PC-3 (cell line): ENCODE measurements at regions not wholly inside any gene's neighbourhood (a gene's known extent, or its start where the extent isn't known, plus 50 kb on each side); places are given as distances from the start of the nearest gene placed in this dataset.

Experiments
- ATAC-seq: fragments of 200-7000 bp; cut with Tn5 transposase; 2 replicates; pipeline ENCODE4 v1.9.1; 2020; ENCODE audit warnings: mild to moderate bottlenecking, moderate library complexity
- BruUV-seq: library from RNA; stranded (reverse); fragments of 400-500 nt; replicated peaks from 2 replicates; lab custom pipeline; 2021; lab: Mats Ljungman, UMichigan
- CTCF ChIA-PET: fragments of 300-600 bp; sonication (Branson Sonifier 250); formaldehyde crosslinking; loops from one replicate; lab custom pipeline; 2022; ENCODE audit warnings: antibody characterized with exemption; lab: Charles Lee
- POLR2A ChIA-PET: fragments of 300-600 bp; sonication (Branson Sonifier 250); formaldehyde crosslinking; loops from one replicate; lab custom pipeline; 2022; ENCODE audit warnings: antibody characterized with exemption; ENCODE audit not compliant: unreplicated experiment; lab: Charles Lee
- DNase-seq: peaks from one replicate; pipeline ENCODE4 v3.0.0-alpha.2; 2015
- H2AFZ ChIP-seq: fragments of 300-600 bp; sonication (generic); 2 replicates; pipeline ENCODE4 v1.6.0; 2016; ENCODE audit warnings: antibody characterized with exemption, low read length
- H3F3A ChIP-seq: fragments of 300-600 bp; sonication (generic); one replicate; pipeline ENCODE4 v1.6.0; 2017; ENCODE audit warnings: antibody characterized with exemption, low read length, control low read depth, mild to moderate bottlenecking; ENCODE audit not compliant: unreplicated experiment
- H3K27ac ChIP-seq: fragments of 300-600 bp; sonication (generic); 2 replicates; pipeline ENCODE4 v1.5.1; 2016; ENCODE audit warnings: mild to moderate bottlenecking, low read length
- H3K27me3 ChIP-seq: fragments of 300-600 bp; sonication (generic); 2 replicates; pipeline ENCODE4 v1.6.1; 2016; ENCODE audit warnings: low read length, mixed read lengths
- H3K36me3 ChIP-seq: fragments of 300-600 bp; sonication (generic); 2 replicates; pipeline ENCODE4 v1.6.1; 2016; ENCODE audit warnings: low read depth, mixed run types, low read length, mixed read lengths
- H3K4me1 ChIP-seq: fragments of 300-600 bp; sonication (generic); 2 replicates; pipeline ENCODE4 v1.5.1; 2016; ENCODE audit warnings: low read length; ENCODE audit not compliant: insufficient read depth
- H3K4me2 ChIP-seq: fragments of 300-600 bp; sonication (generic); 2 replicates; pipeline ENCODE4 v1.6.0; 2016; ENCODE audit warnings: low read length
- H3K4me3 ChIP-seq: fragments of 300-600 bp; sonication (generic); 2 replicates; pipeline ENCODE4 v1.5.1; 2016; ENCODE audit warnings: mild to moderate bottlenecking, low read length, mixed read lengths
- H3K79me2 ChIP-seq: fragments of 300-600 bp; sonication (generic); 2 replicates; pipeline ENCODE4 v1.6.1; 2017; ENCODE audit warnings: low read length, mixed read lengths
- H3K9ac ChIP-seq: fragments of 300-600 bp; sonication (generic); 2 replicates; pipeline ENCODE4 v1.6.0; 2016; ENCODE audit warnings: mild to moderate bottlenecking, low read length
- H3K9me2 ChIP-seq: fragments of 300-600 bp; sonication (generic); replicated peaks from 2 replicates; pipeline ENCODE4 v1.6.1; 2016; ENCODE audit warnings: mixed run types, low read length, mixed read lengths
- H3K9me3 ChIP-seq: fragments of 300-600 bp; sonication (generic); 2 replicates; pipeline ENCODE4 v1.6.1; 2016; ENCODE audit warnings: low read length, mixed read lengths
- H4K20me1 ChIP-seq: fragments of 300-600 bp; sonication (generic); 2 replicates; pipeline ENCODE4 v1.6.1; 2016; ENCODE audit warnings: low read length, mixed read lengths
- CTCF ChIP-seq: fragments of 300-600 bp; sonication (generic); conservative IDR thresholded peaks from 2 replicates; pipeline ENCODE4 v1.5.1; 2017; ENCODE audit warnings: antibody characterized with exemption, low read depth, mild to moderate bottlenecking, low read length
- EZH2 ChIP-seq: fragments of 300-600 bp; sonication (generic); IDR thresholded peaks from one replicate; pipeline ENCODE4 v1.6.1; 2017; ENCODE audit warnings: antibody characterized with exemption, mild to moderate bottlenecking, low read length; ENCODE audit not compliant: unreplicated experiment
- EZH2phosphoT487 ChIP-seq: fragments of 300-600 bp; sonication (generic); IDR thresholded peaks from 2 replicates; pipeline ENCODE4 v1.6.1; 2018; ENCODE audit warnings: mild to moderate bottlenecking, antibody characterized with exemption, low read length, borderline replicate concordance
- intact Hi-C: fragments of 100-400 bp; cut with micrococcal nuclease; formaldehyde crosslinking; loops from 2 replicates; pipeline ENCODE4 v1.9.0; 2023

- H3K79me2 ChIP-seq = no peaks in the 10 kb centered on the region
- H3K9me3 ChIP-seq = no peaks in the 10 kb centered on the region
- no peak overlapping the region for H2AFZ ChIP-seq
- TF ChIP-seq EZH2 (no peak), CTCF (no peak), EZH2phosphoT487 (no peak)
- no peaks in the 10 kb centered on the region for H3K9me2 ChIP-seq
- DNase-seq = no peak
- no peaks in the 10 kb centered on the region for H3K36me3 ChIP-seq
- H3K27ac ChIP-seq = no peak overlapping the region
- ChIA-PET CTCF (no interaction called here), POLR2A (no interaction called here)
- H3K4me2 ChIP-seq = no peak overlapping the region
- no peaks in the 10 kb centered on the region for H3K4me1 ChIP-seq
- H4K20me1 ChIP-seq = no peaks in the 10 kb centered on the region
- peaks cover 88% of the 10 kb centered on the region for H3K27me3 ChIP-seq
- H3F3A ChIP-seq = no peaks in the 10 kb centered on the region
- intact Hi-C loops = no loop called here
- no peak for ATAC-seq
- no peak overlapping the region for H3K4me3 ChIP-seq
- H3K9ac ChIP-seq = no peak overlapping the region
- no TSS peak for BruUV-seq
These were observed 371.5 kb downstream of the ALG10 start for GRCh38 chr12:34393821-34394150.

GRCh38 chr12:34394211-34395055 lies 372.1 kb downstream of the ALG10 start:
- H3K9me3 ChIP-seq = no peaks in the 10 kb centered on the region
- intact Hi-C loops = no loop called here

More at GRCh38 chr12:34394211-34395055, 372.1 kb downstream of the ALG10 start:
- H3K79me2 ChIP-seq = no peaks in the 10 kb centered on the region
- DNase-seq (no peak), ATAC-seq (no peak)
- H3K9ac ChIP-seq = no peak overlapping the region
- H3K27me3 ChIP-seq = peaks cover 88% of the 10 kb centered on the region
- no TSS peak for BruUV-seq
- no peaks in the 10 kb centered on the region for H3K4me1 ChIP-seq
- TF ChIP-seq CTCF (no peak), EZH2phosphoT487 (no peak), EZH2 (no peak)
- no peak overlapping the region for H2AFZ ChIP-seq
- no peaks in the 10 kb centered on the region for H3F3A ChIP-seq
- no peaks in the 10 kb centered on the region for H3K36me3 ChIP-seq
- ChIA-PET CTCF (no interaction called here), POLR2A (no interaction called here)
- H3K4me2 ChIP-seq = no peak overlapping the region
- no peaks in the 10 kb centered on the region for H3K9me2 ChIP-seq
- no peak overlapping the region for H3K4me3 ChIP-seq
- no peaks in the 10 kb centered on the region for H4K20me1 ChIP-seq
- no peak overlapping the region for H3K27ac ChIP-seq
